ENCODE measurements at regions not wholly inside any gene's neighbourhood (a gene's known extent, or its start where the extent isn't known, plus 50 kb on each side); places are given as distances from the start of the nearest gene placed in this dataset.

GRCh38 chr1:229819091-229819490 is 193.0 kb downstream of the URB2 start:
- DNase-seq (ENCODE audit: low read depth in 3 of 3): no peak

DNA sequence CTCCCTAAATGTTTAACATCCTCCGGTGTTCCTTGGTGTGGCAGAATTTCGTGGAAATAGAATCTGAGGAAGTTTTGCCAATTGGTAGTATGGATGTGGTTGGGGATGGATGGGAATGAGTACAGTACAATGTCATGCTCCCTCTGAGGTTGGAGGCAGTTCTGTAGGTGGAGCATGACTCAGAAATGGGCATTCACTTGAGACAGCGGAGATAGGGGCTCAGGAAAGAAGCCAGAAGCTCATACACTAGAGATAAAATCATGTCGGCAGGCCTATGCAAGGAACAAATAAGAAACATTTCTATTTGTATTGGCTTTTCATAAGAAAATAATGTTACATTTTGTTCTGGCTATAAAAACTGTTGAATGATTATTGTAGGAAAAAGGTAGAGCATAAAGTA is 196.0 kb downstream of the URB2 start:
- DNase-seq (ENCODE audit: low read depth in 3 of 3): no peak

DNA sequence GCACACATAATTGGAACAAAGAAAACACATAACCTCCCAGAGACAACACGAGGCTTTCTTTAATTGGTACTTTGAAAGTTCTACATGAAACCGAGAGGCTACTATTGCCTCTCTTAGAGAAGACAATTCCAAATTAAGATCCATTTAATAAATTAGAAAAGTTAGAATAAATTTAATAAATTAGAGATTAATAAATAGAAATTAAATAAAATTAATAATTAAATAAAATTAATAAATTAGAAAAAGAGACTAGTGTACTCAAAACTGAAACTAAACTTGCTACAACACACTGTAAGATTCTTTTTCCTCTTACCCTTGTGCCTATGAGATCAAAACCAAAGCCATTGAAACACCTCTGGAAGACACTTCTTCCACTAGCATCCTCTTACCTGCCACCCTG is 199.0 kb downstream of the URB2 start:
- no peak for DNase-seq (ENCODE audit: low read depth in 3 of 3)

DNA sequence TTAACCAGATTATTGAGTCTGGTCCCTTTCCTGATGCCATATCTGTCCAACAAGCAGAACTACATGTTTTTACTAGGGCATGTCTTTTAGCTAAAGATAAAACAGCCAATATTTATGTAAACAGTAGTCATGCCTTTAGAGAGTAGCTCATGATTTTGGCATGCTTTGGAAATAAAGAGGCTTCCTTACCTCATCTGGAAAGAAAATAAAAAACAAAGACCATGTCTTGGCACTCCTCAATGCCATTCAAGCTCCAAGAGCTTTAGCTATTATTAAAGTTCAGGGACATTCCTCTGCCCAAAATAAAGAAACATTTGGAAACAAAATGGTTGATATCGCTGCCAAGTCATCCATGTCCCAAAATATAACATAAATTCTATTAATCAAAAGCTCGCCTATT is 202.4 kb downstream of the URB2 start:
- DNase-seq (ENCODE audit: low read depth in 3 of 3): no peak

DNA sequence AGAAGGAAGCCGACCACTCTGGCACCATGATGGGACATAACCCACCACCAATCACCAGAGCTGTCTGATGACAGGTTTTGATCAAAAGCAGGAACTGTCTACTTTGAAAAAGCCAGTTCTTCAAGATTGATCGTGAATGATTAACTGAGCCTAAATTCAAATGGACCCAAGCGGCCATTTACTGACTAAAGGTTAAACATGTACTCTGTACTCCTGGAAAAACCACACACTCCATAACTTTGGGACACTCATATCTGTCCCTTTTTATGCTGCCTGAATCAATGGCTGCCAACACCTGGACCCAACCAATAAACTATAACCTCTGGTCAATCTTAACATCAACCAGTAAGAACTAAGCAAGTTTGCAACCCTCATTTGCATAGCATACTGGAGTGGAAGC is 206.6 kb downstream of the URB2 start:
- no peak for DNase-seq (ENCODE audit: low read depth in 3 of 3)

DNA sequence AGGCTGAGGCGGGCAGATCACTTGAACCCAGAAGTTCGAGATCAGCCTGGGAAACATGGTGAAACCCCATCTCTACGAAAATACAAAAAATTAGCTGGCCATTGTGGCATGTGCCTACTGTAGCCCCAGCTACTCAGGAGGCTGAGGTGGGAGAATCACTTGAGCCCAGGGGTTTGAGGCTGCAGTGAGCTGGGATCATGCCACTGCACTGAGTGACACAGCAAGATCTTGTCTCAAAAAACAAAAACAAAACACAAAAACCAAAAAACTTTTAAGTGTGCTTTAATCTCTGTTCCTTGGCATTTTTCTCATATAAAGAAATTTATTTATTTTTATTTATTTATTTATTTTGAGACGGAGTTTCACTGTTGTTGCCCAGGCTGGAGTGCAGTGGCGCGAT is 208.2 kb downstream of the URB2 start:
- DNase-seq (ENCODE audit: low read depth in 3 of 3): no peak

DNA sequence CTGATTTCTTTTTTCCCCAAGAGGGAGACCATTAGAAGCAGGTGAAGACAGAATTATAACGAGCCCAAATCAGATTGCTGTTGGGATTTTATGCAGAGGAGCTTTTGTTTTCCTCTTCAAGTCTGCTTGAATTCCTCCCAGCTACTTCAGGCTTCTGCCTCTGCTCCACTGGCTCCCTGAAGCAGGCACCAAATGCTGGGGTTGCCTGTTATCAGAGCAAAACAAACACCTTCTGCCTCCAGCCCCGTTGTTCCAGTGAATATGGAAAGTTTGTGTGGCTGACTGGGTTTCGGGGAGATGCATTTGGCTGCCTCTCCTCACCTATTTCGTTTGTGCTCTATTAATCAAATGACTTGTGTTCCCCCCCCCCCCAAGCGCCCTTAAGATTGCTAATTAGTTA is 209.2 kb downstream of the URB2 start:
- DNase-seq (ENCODE audit: low read depth in 3 of 3): no peak

- DNase-seq (ENCODE audit: low read depth in 3 of 3): no peak
Measured at GRCh38 chr1:229836324-229836723, 210.3 kb downstream of the URB2 start.

GRCh38 chr1:229838204-229838603 is 212.2 kb downstream of the URB2 start:
- no peak for DNase-seq (ENCODE audit: low read depth in 3 of 3)

DNA sequence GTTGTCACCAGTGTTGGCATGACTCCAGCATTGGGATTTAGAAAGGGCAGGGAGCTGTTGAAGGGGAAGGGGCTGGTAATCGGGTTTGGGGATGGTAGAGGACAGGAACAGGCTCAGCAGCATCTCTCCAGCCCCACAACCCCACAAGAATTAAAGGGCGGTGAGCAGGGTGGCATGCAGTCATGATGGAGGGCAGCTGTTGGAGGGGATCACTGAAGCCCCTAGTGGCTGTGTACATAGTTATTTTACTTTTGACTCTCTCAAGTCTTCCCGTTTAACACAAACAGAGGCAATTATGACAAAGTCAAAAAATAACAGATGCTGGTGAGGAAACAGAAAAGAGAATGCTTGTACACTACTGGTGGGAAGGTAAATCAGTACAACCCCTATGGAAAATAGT is 213.8 kb downstream of the URB2 start:
- no peak for DNase-seq (ENCODE audit: low read depth in 3 of 3)

- no peak for DNase-seq (ENCODE audit: low read depth in 3 of 3)
Measured at GRCh38 chr1:229841230-229841629, 215.2 kb downstream of the URB2 start.

- DNase-seq (ENCODE audit: low read depth in 3 of 3): no peak
Measured at GRCh38 chr1:229842302-229843255, 216.5 kb downstream of the URB2 start.

DNA sequence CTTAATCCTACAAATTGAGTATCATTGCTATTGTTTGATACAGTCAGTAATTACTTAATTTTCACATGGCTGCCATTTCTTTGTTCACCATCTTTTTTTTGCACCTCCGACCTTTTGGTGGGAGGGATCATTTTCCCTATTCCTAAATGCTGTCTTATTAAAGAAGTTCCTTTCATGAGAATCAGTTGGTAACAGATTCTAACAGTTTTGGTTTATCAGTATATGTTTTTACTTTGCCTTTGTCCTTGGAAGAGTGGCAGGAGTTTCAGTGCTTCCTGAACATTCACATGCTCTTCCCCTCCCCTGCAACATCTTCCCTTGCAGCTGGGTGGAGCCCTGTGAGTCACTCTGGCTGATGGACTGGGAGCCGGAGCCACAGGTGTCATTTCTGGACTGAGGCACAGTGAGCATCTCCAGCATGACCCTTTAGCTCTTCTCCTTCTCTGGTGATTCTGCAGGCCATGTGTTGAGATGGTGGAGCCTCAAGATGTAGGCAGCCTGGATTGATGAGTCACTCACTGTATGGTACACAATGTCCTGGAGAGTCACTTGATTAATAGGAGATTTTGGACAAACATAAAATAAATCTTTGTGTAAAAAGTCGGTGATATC is 217.7 kb downstream of the URB2 start:
- DNase-seq (ENCODE audit: low read depth in 3 of 3): no peak

GRCh38 chr1:229844675-229845074 is 218.6 kb downstream of the URB2 start:
- DNase-seq (ENCODE audit: low read depth in 3 of 3): no peak

- DNase-seq (ENCODE audit: low read depth in 3 of 3): no peak
Measured at GRCh38 chr1:229845410-229846138, 219.5 kb downstream of the URB2 start.

DNA sequence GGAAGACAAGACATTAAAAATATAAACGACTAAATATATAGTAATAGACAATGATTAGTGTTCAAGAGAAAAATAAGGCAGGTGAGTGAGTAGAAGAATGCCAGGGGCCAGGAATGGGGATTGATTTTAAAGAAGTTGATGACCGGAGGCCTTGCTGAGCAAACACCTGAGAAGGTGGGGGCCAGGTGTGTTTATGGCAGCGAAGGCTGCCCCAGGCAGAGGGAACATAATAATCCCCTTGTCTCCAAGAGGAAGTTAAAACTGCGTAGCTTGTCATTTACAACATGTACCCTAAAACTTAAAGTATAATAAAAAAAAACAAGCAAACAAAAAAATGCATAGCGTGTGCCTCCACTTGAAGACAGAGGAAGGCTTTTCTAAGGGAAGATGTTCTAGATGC is 220.3 kb downstream of the URB2 start:
- DNase-seq (ENCODE audit: low read depth in 3 of 3): no peak

DNA sequence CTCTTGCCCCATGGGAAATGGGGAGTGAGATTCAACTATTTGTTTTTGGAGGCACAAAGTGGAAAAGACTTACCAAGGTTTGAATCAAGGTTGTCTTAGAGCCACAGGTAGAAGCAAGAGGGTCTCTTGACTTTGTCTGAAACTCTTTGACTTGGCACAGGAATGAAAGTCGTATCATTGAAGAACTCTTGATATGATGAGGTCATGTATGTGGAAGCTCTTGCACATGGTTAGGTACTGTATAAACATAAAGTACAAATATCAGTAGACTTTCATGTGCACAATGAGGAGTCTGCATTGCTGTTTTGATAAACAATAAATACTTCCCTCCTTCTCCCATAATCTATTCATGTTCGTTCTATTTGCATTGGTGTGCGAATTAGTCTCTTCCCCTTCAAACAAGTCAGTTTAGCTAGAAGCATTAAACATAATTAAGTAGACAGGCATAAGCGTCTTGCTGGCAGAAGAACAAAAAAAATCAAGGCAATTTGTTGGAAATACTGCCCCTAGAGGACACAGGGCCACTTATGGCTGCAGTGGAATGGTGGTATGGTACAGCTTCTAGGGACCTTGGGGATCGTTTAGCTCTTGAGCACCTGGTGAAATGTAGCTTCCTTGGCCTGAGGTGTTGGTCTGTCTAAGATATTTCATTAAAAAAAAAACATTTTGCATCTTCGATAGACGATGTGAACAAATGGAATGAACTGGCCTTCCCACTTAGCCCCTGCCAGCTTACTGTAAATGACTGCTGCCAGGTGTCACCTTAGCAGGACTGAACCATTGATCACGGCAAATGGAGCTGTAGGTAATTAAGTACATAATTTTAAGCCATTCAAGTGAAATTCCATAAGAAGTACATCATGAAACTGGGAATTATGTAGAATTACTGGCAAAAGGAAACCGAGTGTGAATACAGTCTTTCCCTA is 218.0 kb upstream of the GALNT2 start:
- DNase-seq (ENCODE audit: low read depth in 3 of 3): no peak

GRCh38 chr1:229851511-229851910 is 215.5 kb upstream of the GALNT2 start:
- no peak for DNase-seq (ENCODE audit: low read depth in 3 of 3)

DNA sequence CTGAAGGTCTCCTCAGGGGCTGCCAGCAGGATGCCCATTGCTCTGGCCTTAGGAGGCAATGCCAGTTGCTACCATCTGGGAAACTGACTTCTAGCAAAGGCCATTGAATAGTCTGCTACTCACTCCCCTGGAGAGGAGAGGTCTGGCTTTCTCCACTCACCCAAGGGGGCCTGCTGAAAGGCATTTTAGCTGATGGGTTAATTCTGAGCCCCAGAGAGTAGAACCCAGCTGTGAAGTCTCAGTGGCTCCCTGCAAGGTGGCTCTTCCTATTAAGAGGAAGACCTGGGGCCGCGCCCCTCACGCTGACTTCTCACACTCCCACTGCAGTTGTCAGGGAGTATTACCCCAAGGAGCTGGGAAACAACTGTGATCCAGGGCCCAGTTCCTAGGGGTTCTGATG is 213.3 kb upstream of the GALNT2 start:
- DNase-seq (ENCODE audit: low read depth in 3 of 3): no peak

DNA sequence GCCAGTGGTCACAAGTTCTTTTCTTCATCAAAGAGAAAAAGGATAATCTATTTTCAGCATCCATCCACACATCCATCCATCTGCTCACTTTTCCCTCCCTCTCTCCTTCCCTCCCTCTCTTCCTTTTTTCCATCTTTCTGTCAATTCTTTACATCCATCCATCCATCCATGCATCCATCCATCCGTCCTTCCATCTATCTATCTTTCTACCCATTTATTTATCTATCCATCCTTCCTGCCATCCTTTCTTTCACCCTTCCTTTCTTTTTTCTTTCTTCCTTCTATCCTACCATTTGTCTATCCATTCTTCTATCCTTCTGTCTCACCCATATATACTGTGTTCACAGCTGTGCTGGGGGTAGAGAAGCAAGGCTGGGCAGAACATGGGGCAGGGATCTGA is 212.4 kb upstream of the GALNT2 start:
- no peak for DNase-seq (ENCODE audit: low read depth in 3 of 3)

DNA sequence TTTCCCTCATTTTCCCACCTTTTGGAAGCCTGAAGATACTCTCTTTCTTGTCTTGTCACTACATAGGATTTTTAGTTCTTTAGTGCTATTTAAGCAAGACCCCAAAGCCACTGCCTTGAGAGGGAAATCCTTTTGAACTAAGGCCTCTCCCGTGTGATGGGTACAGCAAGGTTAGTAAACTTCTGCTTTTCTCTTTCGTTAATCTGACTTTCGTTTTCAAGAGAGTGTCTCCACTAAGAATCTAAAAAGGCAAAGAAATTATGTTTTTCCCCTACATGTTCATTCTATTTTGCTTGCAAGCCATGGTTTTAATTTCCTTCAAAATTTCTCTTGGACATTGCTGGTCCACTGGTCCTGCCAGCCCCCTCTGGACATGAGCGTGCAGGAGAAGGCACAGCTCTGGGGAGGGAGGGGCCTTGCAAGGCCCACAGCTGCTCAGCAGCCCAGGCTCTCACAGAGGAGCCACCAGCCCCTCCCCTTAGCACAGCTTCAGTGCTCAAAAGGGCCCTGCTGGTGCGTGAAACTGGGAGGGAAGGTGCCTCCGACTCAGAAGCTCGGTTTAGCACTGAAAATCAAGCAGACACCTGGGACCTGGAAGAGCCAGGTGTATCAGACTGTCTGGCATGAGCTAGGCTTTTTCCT is 210.9 kb upstream of the GALNT2 start:
- no peak for DNase-seq (ENCODE audit: low read depth in 3 of 3)

Measured in stimulated activated CD4-positive, alpha-beta T cell treated with anti-CD3 and anti-CD28 coated beads, TNF-alpha, amount 100 ng/mL, for 48 hours (primary cell).